Osteoblast (primary cell): ENCODE measurements at regions not wholly inside any gene's neighbourhood (a gene's known extent, or its start where the extent isn't known, plus 50 kb on each side); places are given as distances from the start of the nearest gene placed in this dataset.
A peak's percentile ranks its signal among the peaks of the same experiment; 100 is the strongest.

Experiments used
- DNase-seq: peaks from one replicate; pipeline ENCODE4 v3.0.0; 2011; ENCODE audit warnings: low spot score, mixed read lengths; ENCODE audit not compliant: insufficient read length; ENCODE audit errors: missing footprints
- H2AFZ ChIP-seq: 2 replicates; pipeline ENCODE4 v1.6.0; 2011; ENCODE audit warnings: mild to moderate bottlenecking, low read length
- H3K27ac ChIP-seq: 2 replicates; pipeline ENCODE4 v1.5.1; 2011; ENCODE audit warnings: mild to moderate bottlenecking, low read depth, low read length, moderate library complexity
- H3K27me3 ChIP-seq: 2 replicates; pipeline ENCODE4 v1.6.0; 2012; ENCODE audit warnings: mild to moderate bottlenecking, control low read depth, inconsistent platforms, low read length, moderate library complexity; ENCODE audit not compliant: insufficient read depth
- H3K36me3 ChIP-seq: 2 replicates; pipeline ENCODE4 v1.5.1; 2011; ENCODE audit warnings: mild to moderate bottlenecking, low read length, control low read depth, moderate library complexity; ENCODE audit not compliant: insufficient read depth
- H3K4me1 ChIP-seq: 2 replicates; pipeline ENCODE4 v1.5.1; 2011; ENCODE audit warnings: mild to moderate bottlenecking, low read length, control low read depth, moderate library complexity; ENCODE audit not compliant: insufficient read depth
- H3K4me2 ChIP-seq: 2 replicates; pipeline ENCODE4 v1.6.0; 2011; ENCODE audit warnings: mild to moderate bottlenecking, low read length; ENCODE audit not compliant: insufficient read depth
- H3K4me3 ChIP-seq: fragments of 200-600 bp; sonication (generic); 3 replicates; pipeline ENCODE4 v1.5.1; 2012; ENCODE audit warnings: mild to moderate bottlenecking, low read length, inconsistent platforms; ENCODE audit not compliant: insufficient read depth
- H3K79me2 ChIP-seq: 2 replicates; pipeline ENCODE4 v1.6.0; 2012; ENCODE audit warnings: mild to moderate bottlenecking, low read length, control low read depth, inconsistent platforms; ENCODE audit not compliant: insufficient read depth
- H3K9me3 ChIP-seq: 2 replicates; pipeline ENCODE4 v1.5.1; 2011; ENCODE audit warnings: low read depth, low read length, control low read depth
- H4K20me1 ChIP-seq: 2 replicates; pipeline ENCODE4 v1.6.0; 2012; ENCODE audit warnings: mild to moderate bottlenecking, low read length, control low read depth; ENCODE audit not compliant: insufficient read depth
- TF ChIP-seq, protein P1 (sequence below): IDR thresholded peaks from 2 replicates; pipeline ENCODE4 v1.5.1; 2011; ENCODE audit warnings: mild to moderate bottlenecking, low read depth, low read length, moderate library complexity; ENCODE audit errors: extremely low read depth

DNA sequence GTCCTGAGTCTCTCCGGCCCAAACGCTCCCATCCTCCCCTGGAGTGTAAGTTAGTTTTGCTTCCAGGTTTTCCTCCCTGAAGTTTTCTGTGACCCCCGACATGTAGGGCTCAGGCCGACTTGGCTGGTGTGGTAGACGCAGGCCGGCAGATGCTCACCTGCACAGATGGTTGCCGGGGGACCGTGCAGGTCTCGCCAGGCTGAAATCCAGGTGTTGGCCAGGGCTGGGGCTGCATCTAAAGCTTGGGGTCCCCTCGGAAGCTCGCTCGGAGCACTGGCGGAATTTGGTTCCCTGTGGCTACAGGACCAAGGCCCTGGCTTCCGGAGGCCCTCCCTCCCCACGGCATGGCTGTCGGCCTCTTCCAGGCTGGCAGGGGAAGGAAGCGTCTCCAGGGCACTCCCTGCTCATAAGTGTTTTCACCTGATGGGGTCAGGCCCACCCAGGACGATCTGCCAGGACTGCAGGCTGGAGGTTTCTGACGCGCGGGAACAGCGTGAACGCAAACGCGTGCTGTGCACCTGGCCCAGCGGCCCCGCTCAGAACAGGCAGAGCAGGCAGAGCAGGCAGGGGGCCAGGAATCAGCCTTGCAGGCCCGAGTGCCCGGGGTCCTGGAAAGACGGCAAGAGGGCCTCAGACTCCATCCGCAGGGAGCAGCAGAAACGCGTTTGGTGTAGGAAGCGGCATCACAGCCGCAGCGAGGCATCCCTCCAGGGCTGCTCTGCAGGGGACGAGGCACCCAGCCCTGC is 258.2 kb downstream of the BRD1 start:
- Histone ChIP-seq H3K4me2 (no peak overlapping the region), H2AFZ (no peak overlapping the region), H4K20me1 (no peaks in the 10 kb centered on the region), H3K9me3 (peaks cover 4% of the 10 kb centered on the region), H3K36me3 (no peaks in the 10 kb centered on the region), H3K27me3 (no peaks in the 10 kb centered on the region), H3K27ac (no peak overlapping the region), H3K4me3 (no peak overlapping the region), H3K79me2 (no peaks in the 10 kb centered on the region), H3K4me1 (no peaks in the 10 kb centered on the region)
- DNase-seq: peak; percentile 75
- TF ChIP-seq, protein P1, sequence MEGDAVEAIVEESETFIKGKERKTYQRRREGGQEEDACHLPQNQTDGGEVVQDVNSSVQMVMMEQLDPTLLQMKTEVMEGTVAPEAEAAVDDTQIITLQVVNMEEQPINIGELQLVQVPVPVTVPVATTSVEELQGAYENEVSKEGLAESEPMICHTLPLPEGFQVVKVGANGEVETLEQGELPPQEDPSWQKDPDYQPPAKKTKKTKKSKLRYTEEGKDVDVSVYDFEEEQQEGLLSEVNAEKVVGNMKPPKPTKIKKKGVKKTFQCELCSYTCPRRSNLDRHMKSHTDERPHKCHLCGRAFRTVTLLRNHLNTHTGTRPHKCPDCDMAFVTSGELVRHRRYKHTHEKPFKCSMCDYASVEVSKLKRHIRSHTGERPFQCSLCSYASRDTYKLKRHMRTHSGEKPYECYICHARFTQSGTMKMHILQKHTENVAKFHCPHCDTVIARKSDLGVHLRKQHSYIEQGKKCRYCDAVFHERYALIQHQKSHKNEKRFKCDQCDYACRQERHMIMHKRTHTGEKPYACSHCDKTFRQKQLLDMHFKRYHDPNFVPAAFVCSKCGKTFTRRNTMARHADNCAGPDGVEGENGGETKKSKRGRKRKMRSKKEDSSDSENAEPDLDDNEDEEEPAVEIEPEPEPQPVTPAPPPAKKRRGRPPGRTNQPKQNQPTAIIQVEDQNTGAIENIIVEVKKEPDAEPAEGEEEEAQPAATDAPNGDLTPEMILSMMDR: no peak

DNA sequence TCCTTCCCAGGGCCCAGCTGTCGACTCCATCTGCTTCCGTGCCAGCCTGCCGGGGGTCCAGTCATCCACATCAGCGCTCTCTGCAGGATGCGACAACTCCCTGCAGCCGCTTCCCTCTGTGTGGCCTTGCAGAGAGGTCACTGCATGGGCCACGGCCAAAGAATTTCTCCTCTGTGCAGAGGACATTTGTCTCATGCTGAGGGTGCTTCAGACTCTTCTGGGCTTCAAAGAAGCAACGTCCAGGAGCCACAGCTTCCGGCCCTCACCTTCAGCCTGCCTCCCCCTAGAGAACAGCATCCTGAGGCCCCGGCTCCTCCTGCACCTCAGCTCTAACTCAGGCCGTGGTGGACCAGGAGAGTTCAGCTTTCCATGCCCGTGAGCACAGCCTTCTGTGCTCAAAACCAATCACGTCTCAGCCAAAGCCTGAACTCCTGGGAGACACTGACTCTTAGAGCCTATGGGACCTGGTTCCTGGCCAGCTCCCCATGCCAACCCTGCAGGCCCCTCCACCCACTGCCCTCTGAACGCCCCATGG is 258.9 kb downstream of the BRD1 start:
- H3K36me3 ChIP-seq: no peaks in the 10 kb centered on the region
- H3K4me2 ChIP-seq: no peak overlapping the region
- TF ChIP-seq, protein P1: no peak
- no peak overlapping the region for H3K4me3 ChIP-seq
- no peaks in the 10 kb centered on the region for H4K20me1 ChIP-seq
- peaks cover 4% of the 10 kb centered on the region for H3K9me3 ChIP-seq
- H3K4me1 ChIP-seq: no peaks in the 10 kb centered on the region
- DNase-seq: no peak
- no peaks in the 10 kb centered on the region for H3K79me2 ChIP-seq
- no peaks in the 10 kb centered on the region for H3K27me3 ChIP-seq
- no peak overlapping the region for H3K27ac ChIP-seq
- H2AFZ ChIP-seq: no peak overlapping the region

DNA sequence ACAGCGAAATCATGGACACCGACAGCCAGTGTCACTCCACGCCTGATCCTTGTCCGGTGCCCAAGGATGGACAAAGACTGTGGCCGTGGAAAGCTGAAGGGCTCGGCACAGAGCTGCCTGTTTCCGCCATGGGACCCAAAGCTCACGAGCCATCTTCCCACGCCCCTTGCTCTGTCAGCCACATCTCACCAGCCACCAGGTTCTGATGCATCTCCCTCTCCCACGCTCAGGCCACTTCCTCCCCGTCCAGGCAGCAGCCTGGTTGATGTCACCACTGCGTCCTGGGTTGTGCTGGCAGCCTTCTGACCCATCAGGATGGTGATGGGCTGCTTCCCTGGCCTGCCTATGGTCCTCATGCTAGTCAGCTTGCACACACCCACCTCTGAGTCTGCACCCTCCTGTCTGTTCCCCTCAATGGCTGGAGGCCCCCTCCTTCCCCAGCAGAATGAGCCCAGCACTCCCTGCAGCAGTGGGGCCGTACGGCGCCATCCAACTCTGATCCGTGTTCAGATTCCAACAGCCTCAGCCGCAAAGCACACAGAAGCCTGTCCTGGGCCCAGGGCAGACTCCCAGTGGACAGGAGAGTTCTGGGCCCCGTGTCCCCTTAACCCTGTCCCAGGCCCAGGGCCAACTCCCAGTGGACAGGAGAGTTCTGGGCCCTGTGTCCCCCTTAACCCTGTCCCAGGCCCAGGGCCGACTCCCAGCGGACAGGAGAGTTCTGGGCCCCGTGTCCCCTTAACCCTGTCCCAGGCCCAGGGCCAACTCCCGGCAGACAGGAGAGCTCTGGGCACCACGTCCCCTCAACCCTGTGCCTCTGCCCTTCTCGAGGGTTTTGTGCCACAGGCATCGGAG is 259.5 kb downstream of the BRD1 start:
- H3K36me3 ChIP-seq: no peaks in the 10 kb centered on the region

More for the DNA sequence above, 259.5 kb downstream of the BRD1 start:
- H3K4me1 ChIP-seq: no peaks in the 10 kb centered on the region
- no peaks in the 10 kb centered on the region for H3K27me3 ChIP-seq
- no peak overlapping the region for H3K27ac ChIP-seq
- TF ChIP-seq, protein P1: no peak
- peaks cover 4% of the 10 kb centered on the region for H3K9me3 ChIP-seq
- no peak overlapping the region for H2AFZ ChIP-seq
- no peak overlapping the region for H3K4me2 ChIP-seq
- no peaks in the 10 kb centered on the region for H3K79me2 ChIP-seq
- no peak overlapping the region for H3K4me3 ChIP-seq
- peak; percentile 37 for DNase-seq
- H4K20me1 ChIP-seq: no peaks in the 10 kb centered on the region
